ENCODE measurements at regions not wholly inside any gene's neighbourhood (a gene's known extent, or its start where the extent isn't known, plus 50 kb on each side); places are given as distances from the start of the nearest gene placed in this dataset.

DNA sequence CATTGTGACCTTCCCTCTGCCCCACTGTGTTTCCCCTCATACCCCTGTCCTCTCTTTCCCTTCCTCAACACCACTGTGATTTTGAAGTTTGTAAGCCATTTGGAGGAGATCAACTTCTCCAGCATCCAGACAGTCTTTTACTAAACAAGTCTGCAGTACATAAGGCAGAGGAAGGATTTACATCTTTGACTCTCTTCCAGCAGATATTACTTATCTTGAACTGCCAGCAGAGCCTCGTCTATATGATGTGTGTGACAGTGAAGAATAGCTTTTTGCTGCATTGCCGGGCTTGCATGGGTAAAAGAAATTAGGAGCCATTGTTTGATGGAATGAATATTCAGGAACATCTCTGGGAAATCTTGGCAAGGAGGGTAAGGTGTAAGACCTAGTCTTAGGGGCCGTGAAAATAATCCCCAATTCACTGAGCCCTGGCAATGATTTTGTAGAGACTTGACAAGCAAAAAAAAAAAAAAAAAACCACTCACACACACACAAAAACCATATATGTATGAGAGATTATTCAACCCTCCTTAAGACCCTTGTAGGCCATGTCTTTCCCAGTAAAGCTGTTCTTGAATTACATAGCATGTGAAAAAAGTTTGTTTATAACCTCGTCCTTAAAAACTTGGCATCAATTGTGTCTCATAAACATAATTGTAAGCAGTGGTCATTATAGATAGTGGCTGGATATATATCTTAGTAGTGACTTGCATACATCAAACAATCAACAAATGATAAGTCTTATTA, 903.9 kb downstream of the CDH11 start (continued):
- TF ChIP-seq, protein P1, sequence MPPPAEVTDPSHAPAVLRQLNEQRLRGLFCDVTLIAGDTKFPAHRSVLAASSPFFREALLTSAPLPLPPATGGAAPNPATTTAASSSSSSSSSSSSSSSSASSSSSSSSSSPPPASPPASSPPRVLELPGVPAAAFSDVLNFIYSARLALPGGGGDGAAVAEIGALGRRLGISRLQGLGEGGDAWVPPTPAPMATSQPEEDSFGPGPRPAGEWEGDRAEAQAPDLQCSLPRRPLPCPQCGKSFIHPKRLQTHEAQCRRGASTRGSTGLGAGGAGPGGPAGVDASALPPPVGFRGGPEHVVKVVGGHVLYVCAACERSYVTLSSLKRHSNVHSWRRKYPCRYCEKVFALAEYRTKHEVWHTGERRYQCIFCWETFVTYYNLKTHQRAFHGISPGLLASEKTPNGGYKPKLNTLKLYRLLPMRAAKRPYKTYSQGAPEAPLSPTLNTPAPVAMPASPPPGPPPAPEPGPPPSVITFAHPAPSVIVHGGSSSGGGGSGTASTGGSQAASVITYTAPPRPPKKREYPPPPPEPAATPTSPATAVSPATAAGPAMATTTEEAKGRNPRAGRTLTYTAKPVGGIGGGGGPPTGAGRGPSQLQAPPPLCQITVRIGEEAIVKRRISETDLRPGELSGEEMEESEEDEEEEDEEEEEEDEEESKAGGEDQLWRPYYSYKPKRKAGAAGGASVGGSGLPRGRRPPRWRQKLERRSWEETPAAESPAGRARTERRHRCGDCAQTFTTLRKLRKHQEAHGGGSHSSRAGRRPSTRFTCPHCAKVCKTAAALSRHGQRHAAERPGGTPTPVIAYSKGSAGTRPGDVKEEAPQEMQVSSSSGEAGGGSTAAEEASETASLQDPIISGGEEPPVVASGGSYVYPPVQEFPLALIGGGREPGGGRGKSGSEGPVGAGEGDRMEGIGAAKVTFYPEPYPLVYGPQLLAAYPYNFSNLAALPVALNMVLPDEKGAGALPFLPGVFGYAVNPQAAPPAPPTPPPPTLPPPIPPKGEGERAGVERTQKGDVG (CRISPR knock-in tag; IDR thresholded peaks at IDR 0.05), result no peak
- no peak for TF ChIP-seq MEF2B (IDR thresholded peaks at IDR 0.05; ENCODE audit: partially characterized antibody, poor library complexity, severe bottlenecking)
- no peak for TF ChIP-seq JUND (IDR thresholded peaks at IDR 0.05; ENCODE audit: low read depth, low read length)
- no peak for TF ChIP-seq MYB (IDR thresholded peaks at IDR 0.05; ENCODE audit: borderline replicate concordance, low read depth, low read length)
- no peak for TF ChIP-seq SRF (IDR thresholded peaks at IDR 0.05; ENCODE audit: low read depth in 2 of 2, low read length in 2 of 2)

DNA sequence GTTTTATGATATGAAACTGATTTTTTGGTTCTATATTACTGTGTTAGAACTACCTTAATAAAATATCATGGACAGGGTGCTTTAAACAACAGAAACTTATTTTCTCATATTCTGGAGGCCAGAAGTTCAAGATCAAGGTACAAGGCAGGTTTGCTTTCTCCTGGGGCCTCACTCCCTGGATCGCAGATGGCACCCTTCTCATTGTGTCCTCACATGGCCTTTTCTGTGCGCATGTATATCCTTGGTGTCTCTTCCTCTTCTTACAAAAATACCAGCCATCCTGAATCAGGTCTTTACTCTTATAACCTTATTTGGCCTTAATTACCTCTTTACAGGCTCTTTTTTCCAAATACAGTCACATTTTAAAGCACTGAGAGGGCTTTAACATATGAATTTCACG, 906.1 kb downstream of the CDH11 start:
- ATAC-seq (no peak), DNase-seq (ENCODE audit: low read depth, low spot score) (no peak), FAIRE-seq (no peak)
- Histone ChIP-seq H3K9me3 (replicated peaks; ENCODE audit: control insufficient read depth, insufficient read depth, low read length) (no peaks in the 10 kb centered on the region), H2AFZ (ENCODE audit: control insufficient read depth, low read depth, low read length) (no peak overlapping the region), H3K79me2 (ENCODE audit: control insufficient read depth, insufficient read depth, low read length) (no peaks in the 10 kb centered on the region), H3K27me3 (replicated peaks in 1 of 2; ENCODE audit: control insufficient read depth in 2 of 2, insufficient read depth in 2 of 2, low read length in 1 of 2) (no peaks in the 10 kb centered on the region), H3K9ac (ENCODE audit: control insufficient read depth, insufficient read depth, low read length) (no peak overlapping the region), H3K4me2 (ENCODE audit: control insufficient read depth, insufficient read depth) (no peak overlapping the region), H3K4me1 (ENCODE audit: control insufficient read depth, insufficient read depth, low read length) (no peaks in the 10 kb centered on the region), H4K20me1 (ENCODE audit: control insufficient read depth, insufficient read depth) (no peaks in the 10 kb centered on the region), H3K4me3 (no peak overlapping the region), H3K27ac (ENCODE audit: control insufficient read depth, insufficient read depth) (no peak overlapping the region), H3K36me3 (ENCODE audit: control insufficient read depth in 2 of 2, insufficient read depth in 2 of 2, low read length in 1 of 2) (no peaks in the 10 kb centered on the region)
- no TSS peak for BruUV-seq (replicated peaks)
- ChIA-PET CTCF (no interaction called here), SMC1A (ENCODE audit: uncharacterized antibody, unreplicated experiment) (no interaction called here), POLR2A (no interaction called here), RAD21 (ENCODE audit: unreplicated experiment) (no interaction called here)
- 55% methylated on average over 3 of the region's 3 CpGs for WGBS (ENCODE audit: insufficient coverage, insufficient replicate concordance, low lambda C conversion rate, missing lambda C conversion rate)
- in situ Hi-C loops (cut with MboI), result no loop called here
- intact Hi-C loops (cut with micrococcal nuclease; ENCODE audit: unreplicated experiment), result no loop called here
- TF ChIP-seq ZZZ3 (IDR thresholded peaks at IDR 0.05; ENCODE audit: control insufficient read depth, insufficient read length, low read depth), result no peak
- TF ChIP-seq KLF5 (IDR thresholded peaks at IDR 0.05; ENCODE audit: partially characterized antibody), result no peak
- TF ChIP-seq, protein P2, sequence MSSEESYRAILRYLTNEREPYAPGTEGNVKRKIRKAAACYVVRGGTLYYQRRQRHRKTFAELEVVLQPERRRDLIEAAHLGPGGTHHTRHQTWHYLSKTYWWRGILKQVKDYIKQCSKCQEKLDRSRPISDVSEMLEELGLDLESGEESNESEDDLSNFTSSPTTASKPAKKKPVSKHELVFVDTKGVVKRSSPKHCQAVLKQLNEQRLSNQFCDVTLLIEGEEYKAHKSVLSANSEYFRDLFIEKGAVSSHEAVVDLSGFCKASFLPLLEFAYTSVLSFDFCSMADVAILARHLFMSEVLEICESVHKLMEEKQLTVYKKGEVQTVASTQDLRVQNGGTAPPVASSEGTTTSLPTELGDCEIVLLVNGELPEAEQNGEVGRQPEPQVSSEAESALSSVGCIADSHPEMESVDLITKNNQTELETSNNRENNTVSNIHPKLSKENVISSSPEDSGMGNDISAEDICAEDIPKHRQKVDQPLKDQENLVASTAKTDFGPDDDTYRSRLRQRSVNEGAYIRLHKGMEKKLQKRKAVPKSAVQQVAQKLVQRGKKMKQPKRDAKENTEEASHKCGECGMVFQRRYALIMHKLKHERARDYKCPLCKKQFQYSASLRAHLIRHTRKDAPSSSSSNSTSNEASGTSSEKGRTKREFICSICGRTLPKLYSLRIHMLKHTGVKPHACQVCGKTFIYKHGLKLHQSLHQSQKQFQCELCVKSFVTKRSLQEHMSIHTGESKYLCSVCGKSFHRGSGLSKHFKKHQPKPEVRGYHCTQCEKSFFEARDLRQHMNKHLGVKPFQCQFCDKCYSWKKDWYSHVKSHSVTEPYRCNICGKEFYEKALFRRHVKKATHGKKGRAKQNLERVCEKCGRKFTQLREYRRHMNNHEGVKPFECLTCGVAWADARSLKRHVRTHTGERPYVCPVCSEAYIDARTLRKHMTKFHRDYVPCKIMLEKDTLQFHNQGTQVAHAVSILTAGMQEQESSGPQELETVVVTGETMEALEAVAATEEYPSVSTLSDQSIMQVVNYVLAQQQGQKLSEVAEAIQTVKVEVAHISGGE (CRISPR knock-in tag; IDR thresholded peaks at IDR 0.05), result no peak
- TF ChIP-seq, protein P3, sequence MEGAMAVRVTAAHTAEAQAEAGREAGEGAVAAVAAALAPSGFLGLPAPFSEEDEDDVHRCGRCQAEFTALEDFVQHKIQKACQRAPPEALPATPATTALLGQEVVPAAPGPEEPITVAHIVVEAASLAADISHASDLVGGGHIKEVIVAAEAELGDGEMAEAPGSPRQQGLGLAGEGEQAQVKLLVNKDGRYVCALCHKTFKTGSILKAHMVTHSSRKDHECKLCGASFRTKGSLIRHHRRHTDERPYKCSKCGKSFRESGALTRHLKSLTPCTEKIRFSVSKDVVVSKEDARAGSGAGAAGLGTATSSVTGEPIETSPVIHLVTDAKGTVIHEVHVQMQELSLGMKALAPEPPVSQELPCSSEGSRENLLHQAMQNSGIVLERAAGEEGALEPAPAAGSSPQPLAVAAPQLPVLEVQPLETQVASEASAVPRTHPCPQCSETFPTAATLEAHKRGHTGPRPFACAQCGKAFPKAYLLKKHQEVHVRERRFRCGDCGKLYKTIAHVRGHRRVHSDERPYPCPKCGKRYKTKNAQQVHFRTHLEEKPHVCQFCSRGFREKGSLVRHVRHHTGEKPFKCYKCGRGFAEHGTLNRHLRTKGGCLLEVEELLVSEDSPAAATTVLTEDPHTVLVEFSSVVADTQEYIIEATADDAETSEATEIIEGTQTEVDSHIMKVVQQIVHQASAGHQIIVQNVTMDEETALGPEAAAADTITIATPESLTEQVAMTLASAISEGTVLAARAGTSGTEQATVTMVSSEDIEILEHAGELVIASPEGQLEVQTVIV (IDR thresholded peaks at IDR 0.05; ENCODE audit: borderline replicate concordance, partially characterized antibody), result no peak
- TF ChIP-seq YBX1 (IDR thresholded peaks at IDR 0.05), result no peak
- no peak for TF ChIP-seq ZNF217 (IDR thresholded peaks at IDR 0.05)
- TF ChIP-seq STAT3 (IDR thresholded peaks at IDR 0.05; ENCODE audit: low read depth, low read length), result no peak
- no peak for TF ChIP-seq MXI1 (IDR thresholded peaks at IDR 0.05; ENCODE audit: low read depth, low read length)
